Hepatocyte (in vitro differentiated cells): ENCODE measurements at regions not wholly inside any gene's neighbourhood (a gene's known extent, or its start where the extent isn't known, plus 50 kb on each side); places are given as distances from the start of the nearest gene placed in this dataset.

Experiments used
- DNase-seq: peaks from one replicate; pipeline ENCODE4 v3.0.0-alpha.2; 2016; ENCODE audit warnings: low spot score
- H2AFZ ChIP-seq: fragments of 200-600 bp; sonication (generic); 2 replicates; pipeline ENCODE4 v1.6.0; 2016; ENCODE audit warnings: antibody characterized with exemption, mild to moderate bottlenecking
- H3K27ac ChIP-seq: fragments of 200-600 bp; sonication (generic); 2 replicates; pipeline ENCODE4 v1.5.1; 2016; ENCODE audit warnings: mild to moderate bottlenecking
- H3K27me3 ChIP-seq: fragments of 200-600 bp; sonication (generic); 2 replicates; pipeline ENCODE4 v1.6.1; 2016
- H3K36me3 ChIP-seq: fragments of 200-600 bp; sonication (generic); replicated peaks from 2 replicates; pipeline ENCODE4 v1.5.1; 2016; ENCODE audit warnings: low read depth; ENCODE audit not compliant: insufficient read depth
- H3K4me1 ChIP-seq: fragments of 200-600 bp; sonication (generic); 2 replicates; pipeline ENCODE4 v1.5.1; 2016; ENCODE audit warnings: mild to moderate bottlenecking, moderate library complexity; ENCODE audit not compliant: insufficient read depth
- H3K4me2 ChIP-seq: fragments of 200-600 bp; sonication (generic); 2 replicates; pipeline ENCODE4 v1.6.0; 2016
- H3K4me3 ChIP-seq: fragments of 200-600 bp; sonication (generic); 2 replicates; pipeline ENCODE4 v1.5.1; 2016; ENCODE audit warnings: mild to moderate bottlenecking
- H3K79me2 ChIP-seq: fragments of 200-600 bp; sonication (generic); 2 replicates; pipeline ENCODE4 v1.6.0; 2017; ENCODE audit warnings: mild to moderate bottlenecking
- H3K9me2 ChIP-seq: fragments of 200-600 bp; sonication (generic); replicated peaks from 2 replicates; pipeline ENCODE4 v1.6.0; 2017; ENCODE audit warnings: mild to moderate bottlenecking; ENCODE audit not compliant: insufficient read depth
- H3K9me3 ChIP-seq: fragments of 200-600 bp; sonication (generic); 2 replicates; pipeline ENCODE4 v1.5.1; 2016; ENCODE audit warnings: low read depth, mild to moderate bottlenecking
- H4K20me1 ChIP-seq: fragments of 200-600 bp; sonication (generic); 2 replicates; pipeline ENCODE4 v1.6.0; 2016; ENCODE audit warnings: mild to moderate bottlenecking; ENCODE audit not compliant: insufficient read depth, poor library complexity, severe bottlenecking
- CTCF ChIP-seq: fragments of 200-600 bp; sonication (generic); IDR thresholded peaks from 2 replicates; pipeline ENCODE4 v1.5.1; 2016; ENCODE audit warnings: antibody characterized with exemption, mild to moderate bottlenecking; ENCODE audit not compliant: poor library complexity
- EZH2 ChIP-seq: fragments of 200-600 bp; sonication (generic); IDR thresholded peaks from 2 replicates; pipeline ENCODE4 v1.6.1; 2016; ENCODE audit warnings: antibody characterized with exemption, mild to moderate bottlenecking, borderline replicate concordance
- EZH2phosphoT487 ChIP-seq: fragments of 200-600 bp; sonication (generic); IDR thresholded peaks from one replicate; pipeline ENCODE4 v1.6.1; 2018; ENCODE audit warnings: antibody characterized with exemption, mild to moderate bottlenecking, low read depth, moderate library complexity; ENCODE audit not compliant: unreplicated experiment, severe bottlenecking
- WGBS: methylation state at CpG from one replicate; pipeline ENCODE4 v1.1.6; 2016; ENCODE audit warnings: low lambda C conversion rate; ENCODE audit errors: missing lambda C conversion rate; 5-methylcytosine and 5-hydroxymethylcytosine counted together

GRCh38 chr6:55950071-55950814 lies 74.9 kb upstream of the BMP5 start:
- Histone ChIP-seq H3K4me3 (no peak overlapping the region), H3K79me2 (no peaks in the 10 kb centered on the region)
- WGBS, result 96% methylated on average over 26 of the region's 26 CpGs

GRCh38 chr6:55943329-55943728 lies 67.9 kb upstream of the BMP5 start:
- Histone ChIP-seq H3K4me3 (no peak overlapping the region), H3K27ac (peak overlapping the region; percentile 16), H3K4me2 (no peak overlapping the region), H3K9me3 (no peaks in the 10 kb centered on the region), H3K27me3 (no peaks in the 10 kb centered on the region), H3K4me1 (peaks cover 6% of the 10 kb centered on the region), H4K20me1 (no peaks in the 10 kb centered on the region), H2AFZ (no peak overlapping the region), H3K79me2 (no peaks in the 10 kb centered on the region), H3K36me3 (no peaks in the 10 kb centered on the region), H3K9me2 (no peaks in the 10 kb centered on the region)
- DNase-seq, result no peak
- TF ChIP-seq EZH2phosphoT487 (no peak), CTCF (no peak), EZH2 (no peak)
- WGBS, result 72% methylated on average over 3 of the region's 3 CpGs

More at GRCh38 chr6:55950071-55950814, 74.9 kb upstream of the BMP5 start:
- no peaks in the 10 kb centered on the region for H3K9me2 ChIP-seq
- no peaks in the 10 kb centered on the region for H3K4me1 ChIP-seq
- no peaks in the 10 kb centered on the region for H3K27me3 ChIP-seq
- no peaks in the 10 kb centered on the region for H4K20me1 ChIP-seq
- no peak overlapping the region for H2AFZ ChIP-seq
- no peak overlapping the region for H3K4me2 ChIP-seq
- DNase-seq, result no peak
- no peak for TF ChIP-seq EZH2phosphoT487
- H3K27ac ChIP-seq, result no peak overlapping the region
- no peaks in the 10 kb centered on the region for H3K9me3 ChIP-seq
- H3K36me3 ChIP-seq, result no peaks in the 10 kb centered on the region

- TF ChIP-seq CTCF (peak; percentile 46), EZH2phosphoT487 (no peak)
- 74% methylated on average over 2 of the region's 2 CpGs for WGBS
- H3K4me3 ChIP-seq, result no peak overlapping the region
Measured at GRCh38 chr6:55941702-55942101, 66.3 kb upstream of the BMP5 start.

GRCh38 chr6:55937951-55938690 lies 62.7 kb upstream of the BMP5 start:
- Histone ChIP-seq H3K27ac (peak overlapping the region; percentile 31), H3K4me1 (peaks cover 6% of the 10 kb centered on the region), H3K4me2 (peak overlapping the region; percentile 4)

More at GRCh38 chr6:55941702-55942101, 66.3 kb upstream of the BMP5 start:
- Histone ChIP-seq H3K9me3 (no peaks in the 10 kb centered on the region), H3K4me1 (peaks cover 6% of the 10 kb centered on the region), H3K36me3 (no peaks in the 10 kb centered on the region), H3K27ac (peak overlapping the region; percentile 8), H3K79me2 (no peaks in the 10 kb centered on the region), H3K27me3 (no peaks in the 10 kb centered on the region), H3K4me2 (no peak overlapping the region), H2AFZ (no peak overlapping the region), H3K9me2 (no peaks in the 10 kb centered on the region), H4K20me1 (no peaks in the 10 kb centered on the region)
- no peak for DNase-seq

More at GRCh38 chr6:55937951-55938690, 62.7 kb upstream of the BMP5 start:
- 53% methylated on average over 4 of the region's 4 CpGs for WGBS
- no peaks in the 10 kb centered on the region for H3K36me3 ChIP-seq
- H3K27me3 ChIP-seq, result no peaks in the 10 kb centered on the region
- no peaks in the 10 kb centered on the region for H4K20me1 ChIP-seq
- H3K9me2 ChIP-seq, result no peaks in the 10 kb centered on the region
- no peak for TF ChIP-seq CTCF
- TF ChIP-seq EZH2, result no peak
- no peak for TF ChIP-seq EZH2phosphoT487
- DNase-seq, result no peak
- no peaks in the 10 kb centered on the region for H3K79me2 ChIP-seq
- no peak overlapping the region for H2AFZ ChIP-seq
- H3K4me3 ChIP-seq, result no peak overlapping the region
- H3K9me3 ChIP-seq, result no peaks in the 10 kb centered on the region
